GM06990 (cell line): ENCODE measurements at regions not wholly inside any gene's neighbourhood (a gene's known extent, or its start where the extent isn't known, plus 50 kb on each side); places are given as distances from the start of the nearest gene placed in this dataset.

Source experiments
- DNase-seq: peaks from one replicate; pipeline ENCODE4 v3.0.0-alpha.2; 2011; ENCODE audit not compliant: insufficient read length; ENCODE audit errors: extremely low read depth
- H3K27me3 ChIP-seq: replicated peaks from 2 replicates; pipeline ENCODE4 v1.6.0; 2011; ENCODE audit warnings: low read length; ENCODE audit not compliant: control insufficient read depth, insufficient read depth
- H3K36me3 ChIP-seq: 2 replicates; pipeline ENCODE4 v1.5.1; 2011; ENCODE audit warnings: low read length; ENCODE audit not compliant: control insufficient read depth, insufficient read depth
- H3K4me3 ChIP-seq: replicated peaks from 2 replicates; pipeline ENCODE4 v1.5.1; 2011; ENCODE audit warnings: low read depth, mild to moderate bottlenecking, control low read depth, low read length
- CTCF ChIP-seq: IDR thresholded peaks from 2 replicates; pipeline ENCODE4 v1.5.1; 2011; ENCODE audit warnings: low read length, control low read depth, mild to moderate bottlenecking, inconsistent platforms; ENCODE audit not compliant: insufficient read depth, poor library complexity, severe bottlenecking

GRCh38 chr18:24875286-24875685 lies 414.8 kb downstream of the HRH4 start:
- no peak for DNase-seq
- no peak for TF ChIP-seq CTCF
- Histone ChIP-seq H3K36me3 (no peaks in the 10 kb centered on the region), H3K4me3 (no peak overlapping the region), H3K27me3 (no peaks in the 10 kb centered on the region)

DNA sequence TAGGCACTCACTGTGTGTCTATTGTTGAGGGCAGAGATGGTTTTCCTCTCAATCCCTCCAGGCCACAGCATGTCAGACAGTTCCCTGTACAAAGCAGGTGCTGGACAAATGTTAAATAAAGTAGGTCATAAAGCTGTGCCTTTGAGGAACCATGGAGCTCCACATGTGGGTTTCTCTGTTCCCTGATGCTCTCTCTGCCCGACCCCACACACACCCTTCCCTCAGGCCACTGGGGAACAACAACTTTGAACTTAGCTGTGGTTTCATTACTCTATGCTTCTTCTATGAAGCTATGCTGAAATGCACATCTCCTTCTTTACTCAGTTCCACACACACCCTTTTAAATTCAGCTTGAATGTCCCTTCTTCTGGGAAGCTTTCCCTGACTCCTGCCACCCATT lies 415.3 kb downstream of the HRH4 start:
- no peak for DNase-seq
- H3K4me3 ChIP-seq = no peak overlapping the region
- H3K36me3 ChIP-seq = no peaks in the 10 kb centered on the region
- H3K27me3 ChIP-seq = no peaks in the 10 kb centered on the region
- TF ChIP-seq CTCF = no peak

DNA sequence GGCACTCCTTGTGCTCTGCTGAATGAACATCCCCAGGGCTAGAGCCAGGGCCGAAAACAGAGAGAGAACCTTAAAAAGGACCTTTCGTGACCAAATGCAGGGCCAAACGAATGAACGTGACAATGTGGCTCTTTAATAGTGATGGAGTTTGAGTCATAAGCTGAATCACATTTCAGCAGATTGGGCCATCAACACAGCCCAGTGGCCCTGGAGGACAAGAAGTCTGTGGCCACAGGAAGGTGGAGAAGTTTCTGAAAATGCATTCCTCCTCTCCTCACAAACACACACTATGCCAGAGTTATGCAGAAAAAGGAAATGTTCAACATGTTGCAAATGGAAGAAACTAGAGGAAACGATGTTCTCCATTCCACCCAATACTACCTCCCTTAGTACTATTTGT lies 415.8 kb downstream of the HRH4 start:
- DNase-seq = no peak
- H3K27me3 ChIP-seq = no peaks in the 10 kb centered on the region
- no peak overlapping the region for H3K4me3 ChIP-seq
- H3K36me3 ChIP-seq = no peaks in the 10 kb centered on the region
- no peak for TF ChIP-seq CTCF

GRCh38 chr18:24877066-24877465 lies 416.6 kb downstream of the HRH4 start:
- no peaks in the 10 kb centered on the region for H3K36me3 ChIP-seq
- TF ChIP-seq CTCF = no peak
- H3K27me3 ChIP-seq = no peaks in the 10 kb centered on the region
- DNase-seq = no peak
- H3K4me3 ChIP-seq = no peak overlapping the region

DNA sequence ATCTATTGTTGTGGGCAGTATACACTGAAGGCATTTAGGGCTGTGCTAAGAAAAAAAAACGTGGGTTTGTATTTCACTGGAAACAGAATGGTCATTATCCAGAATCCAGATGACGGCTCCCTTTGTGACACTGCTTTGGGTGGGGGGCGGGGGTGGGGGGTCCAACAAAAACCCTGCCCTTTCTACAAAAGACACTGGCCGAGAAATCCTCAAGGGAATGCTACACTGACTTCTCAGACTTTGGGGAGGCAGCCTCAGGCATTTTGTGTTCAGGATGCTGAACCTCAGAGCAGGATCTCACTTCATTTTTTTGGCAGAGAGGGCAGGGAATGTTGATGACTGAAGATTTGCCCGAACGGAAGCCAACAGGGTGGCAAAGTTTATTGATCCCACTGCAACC lies 417.1 kb downstream of the HRH4 start:
- no peak for TF ChIP-seq CTCF
- no peak overlapping the region for H3K4me3 ChIP-seq
- no peaks in the 10 kb centered on the region for H3K27me3 ChIP-seq
- no peaks in the 10 kb centered on the region for H3K36me3 ChIP-seq
- DNase-seq = no peak

DNA sequence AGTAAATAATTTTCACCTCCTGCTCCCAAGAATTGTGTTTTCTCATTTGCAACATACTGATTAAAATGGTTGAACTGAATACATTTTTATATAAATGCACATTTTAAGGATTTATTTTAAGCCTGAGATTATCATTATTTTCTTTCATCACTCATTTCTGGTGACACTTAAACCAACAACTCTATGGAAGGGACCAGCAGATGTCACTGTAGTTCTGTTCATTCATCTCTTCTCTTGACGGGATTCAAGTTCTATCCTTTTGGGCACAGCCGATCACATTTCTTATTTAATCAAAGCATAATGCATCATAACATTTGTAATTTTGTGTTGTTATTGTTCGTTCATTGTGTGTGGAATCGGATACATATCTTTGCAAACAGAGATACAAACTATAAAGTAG lies 417.9 kb downstream of the HRH4 start:
- H3K36me3 ChIP-seq = no peaks in the 10 kb centered on the region
- no peak overlapping the region for H3K4me3 ChIP-seq
- H3K27me3 ChIP-seq = no peaks in the 10 kb centered on the region
- DNase-seq = no peak
- peak; percentile 34 for TF ChIP-seq CTCF
